OCI-LY7 (cell line): ENCODE measurements at regions not wholly inside any gene's neighbourhood (a gene's known extent, or its start where the extent isn't known, plus 50 kb on each side); places are given as distances from the start of the nearest gene placed in this dataset.

Source experiments
- BruUV-seq: library from RNA; stranded (reverse); fragments of 400-500 nt; replicated peaks from 2 replicates; lab custom pipeline; 2021; lab: Mats Ljungman, UMichigan
- CTCF ChIA-PET: fragments of 300-600 bp; sonication (Branson Sonifier 250); formaldehyde crosslinking; loops from one replicate; lab custom pipeline; 2022; ENCODE audit warnings: antibody characterized with exemption; ENCODE audit not compliant: unreplicated experiment; lab: Charles Lee
- POLR2A ChIA-PET: fragments of 300-600 bp; sonication (Branson Sonifier 250); formaldehyde crosslinking; loops from one replicate; lab custom pipeline; 2022; ENCODE audit warnings: antibody characterized with exemption; lab: Charles Lee
- DNase-seq: peaks from one replicate; pipeline ENCODE4 v3.0.0-alpha.2; 2015; ENCODE audit warnings: low spot score
- H2AFZ ChIP-seq: fragments of 200-600 bp; sonication (generic), shearing (Covaris generic); 2 replicates; pipeline ENCODE4 v1.6.1; 2014; ENCODE audit warnings: mild to moderate bottlenecking, antibody characterized with exemption, low read length, moderate library complexity
- H3K27ac ChIP-seq: fragments of 200-600 bp; sonication (generic); 2 replicates; pipeline ENCODE4 v1.5.1; 2014; ENCODE audit warnings: mixed run types, low read depth, mild to moderate bottlenecking, moderate library complexity, low read length, inconsistent platforms; ENCODE audit not compliant: poor library complexity, severe bottlenecking
- H3K36me3 ChIP-seq: fragments of 200-600 bp; sonication (generic); 2 replicates; pipeline ENCODE4 v1.6.1; 2014; ENCODE audit warnings: mild to moderate bottlenecking, antibody characterized with exemption, low read length, moderate library complexity, mixed read lengths; ENCODE audit not compliant: insufficient read depth
- H3K4me1 ChIP-seq: fragments of 200-600 bp; sonication (generic); 2 replicates; pipeline ENCODE4 v1.5.1; 2014; ENCODE audit warnings: mild to moderate bottlenecking, low read length; ENCODE audit not compliant: insufficient read depth, poor library complexity, severe bottlenecking
- H3K4me2 ChIP-seq: fragments of 200-600 bp; sonication (generic); 2 replicates; pipeline ENCODE4 v1.6.1; 2014; ENCODE audit warnings: mild to moderate bottlenecking, low read length
- H3K4me3 ChIP-seq: fragments of 200-600 bp; sonication (generic); 2 replicates; pipeline ENCODE4 v1.5.1; 2014; ENCODE audit warnings: mild to moderate bottlenecking, low read depth, low read length; ENCODE audit not compliant: poor library complexity, severe bottlenecking
- H3K79me2 ChIP-seq: fragments of 200-600 bp; sonication (generic); 2 replicates; pipeline ENCODE4 v1.6.1; 2016; ENCODE audit warnings: low read depth, mild to moderate bottlenecking, low read length, moderate library complexity, mixed read lengths; ENCODE audit not compliant: insufficient read depth
- H3K9me2 ChIP-seq: fragments of 200-600 bp; sonication (generic); 2 replicates; pipeline ENCODE4 v1.6.1; 2016; ENCODE audit warnings: mild to moderate bottlenecking, low read length, mixed read lengths; ENCODE audit not compliant: insufficient read depth
- H3K9me3 ChIP-seq: fragments of 200-600 bp; sonication (generic); 2 replicates; pipeline ENCODE4 v1.6.1; 2014; ENCODE audit warnings: mild to moderate bottlenecking, mixed run types, low read length, mixed read lengths
- H4K20me1 ChIP-seq: fragments of 200-600 bp; sonication (generic); 2 replicates; pipeline ENCODE4 v1.6.1; 2014; ENCODE audit warnings: mild to moderate bottlenecking, antibody characterized with exemption, low read length, moderate library complexity, mixed read lengths; ENCODE audit not compliant: insufficient read depth
- CTCF ChIP-seq: fragments of 200-600 bp; sonication (generic); conservative IDR thresholded peaks from 2 replicates; pipeline ENCODE4 v1.5.1; 2014; ENCODE audit warnings: mild to moderate bottlenecking, antibody characterized with exemption, low read length, moderate library complexity, mixed read lengths
- EZH2phosphoT487 ChIP-seq: fragments of 200-600 bp; sonication (generic); IDR thresholded peaks from 2 replicates; pipeline ENCODE4 v1.6.1; 2018; ENCODE audit warnings: low read depth, borderline replicate concordance, mild to moderate bottlenecking, mixed run types, antibody characterized with exemption, low read length, moderate library complexity, mixed read lengths
- intact Hi-C: fragments of 100-400 bp; cut with micrococcal nuclease; formaldehyde crosslinking; loops from one replicate; pipeline ENCODE4 v1.10.0; 2022; ENCODE audit not compliant: unreplicated experiment

- no peak overlapping the region for H3K27ac ChIP-seq
- ChIA-PET POLR2A (interaction anchor here (0.5 kb wide), 1 partner anchor 365 kb away, joined by 4 read pairs; no protein-coding TSS in a partner anchor), CTCF (no interaction called here)
- no peaks in the 10 kb centered on the region for H4K20me1 ChIP-seq
- H3K9me2 ChIP-seq, result no peaks in the 10 kb centered on the region
- no TSS peak for BruUV-seq
- no peaks in the 10 kb centered on the region for H3K79me2 ChIP-seq
- no peak for DNase-seq
- TF ChIP-seq CTCF (no peak), EZH2phosphoT487 (no peak)
- no peaks in the 10 kb centered on the region for H3K4me1 ChIP-seq
- no peaks in the 10 kb centered on the region for H3K9me3 ChIP-seq
- H3K4me3 ChIP-seq, result no peak overlapping the region
- H2AFZ ChIP-seq, result no peak overlapping the region
- intact Hi-C loops, result no loop called here
- H3K36me3 ChIP-seq, result no peaks in the 10 kb centered on the region
- H3K4me2 ChIP-seq, result no peak overlapping the region
Measured at GRCh38 chr15:100721758-100722550, 119.6 kb downstream of the ASB7 start.

- Histone ChIP-seq H2AFZ (no peak overlapping the region), H3K79me2 (no peaks in the 10 kb centered on the region), H3K9me2 (no peaks in the 10 kb centered on the region), H3K9me3 (no peaks in the 10 kb centered on the region), H4K20me1 (no peaks in the 10 kb centered on the region), H3K4me2 (no peak overlapping the region), H3K4me1 (no peaks in the 10 kb centered on the region), H3K36me3 (no peaks in the 10 kb centered on the region), H3K27ac (no peak overlapping the region), H3K4me3 (no peak overlapping the region)
- TF ChIP-seq CTCF (no peak), EZH2phosphoT487 (no peak)
- no peak for DNase-seq
- intact Hi-C loops, result no loop called here
- CTCF ChIA-PET, result no interaction called here
- POLR2A ChIA-PET, result no interaction called here
- no TSS peak for BruUV-seq
Measured at GRCh38 chr15:100722551-100723314, 120.3 kb downstream of the ASB7 start.
